CD4-positive, CD25-positive, alpha-beta regulatory T cell (primary cell): ENCODE measurements at regions not wholly inside any gene's neighbourhood (a gene's known extent, or its start where the extent isn't known, plus 50 kb on each side); places are given as distances from the start of the nearest gene placed in this dataset.

ENCODE experiments used
- ATAC-seq, 2 donors: fragments of 150-1000 bp; cut with Tn5 transposase; one replicate each; pipeline ENCODE4 v1.10.0; 2021; ENCODE audit warnings: low read depth in 2 of 2, moderate number of reproducible peaks in 2 of 2, moderate library complexity in 1 of 2
- DNase-seq, 3 donors: peaks; one replicate each; pipeline versions ENCODE4 v3.0.0 to v3.0.0-alpha.2; 2012 to 2022; ENCODE audit warnings: mixed read lengths in 1 of 3
- H3K27ac ChIP-seq: one replicate; pipeline ENCODE4 v1.7.0; 2013; ENCODE audit warnings: mild to moderate bottlenecking, low read length; ENCODE audit not compliant: insufficient read depth, poor library complexity, severe bottlenecking
- H3K27me3 ChIP-seq: one replicate; pipeline ENCODE4 v1.7.0; 2013; ENCODE audit warnings: low read length; ENCODE audit not compliant: control insufficient read depth, insufficient read depth
- H3K36me3 ChIP-seq: one replicate; pipeline ENCODE4 v1.7.0; 2013; ENCODE audit warnings: mild to moderate bottlenecking, low read length, moderate library complexity; ENCODE audit not compliant: control insufficient read depth, insufficient read depth
- H3K4me1 ChIP-seq: 2 replicates; pipeline ENCODE4 v1.7.0; 2013; ENCODE audit warnings: mild to moderate bottlenecking, low read length; ENCODE audit not compliant: insufficient read depth, control insufficient read depth, poor library complexity, severe bottlenecking
- H3K4me3 ChIP-seq: one replicate; pipeline ENCODE4 v1.7.0; 2013; ENCODE audit warnings: low read depth, mild to moderate bottlenecking, low read length, moderate library complexity
- H3K9me3 ChIP-seq, 2 experiments: 1 replicate in 1 of 2; 2 replicates in 1 of 2; pipeline ENCODE4 v1.7.0; 2013; ENCODE audit warnings: low read length in 2 of 2, mild to moderate bottlenecking in 1 of 2, moderate library complexity in 1 of 2; ENCODE audit not compliant: control insufficient read depth in 2 of 2
- H3K27ac Mint-ChIP-seq, 3 donors: one replicate each; pipeline ENCODE4 v1.8.0; 2020 to 2022; ENCODE audit warnings: mild to moderate bottlenecking in 3 of 3, mixed read lengths in 3 of 3, moderate library complexity in 2 of 3
- H3K27me3 Mint-ChIP-seq: one replicate; pipeline ENCODE4 v1.8.0; 2022; ENCODE audit warnings: mild to moderate bottlenecking, mixed read lengths
- H3K36me3 Mint-ChIP-seq: one replicate; pipeline ENCODE4 v1.8.0; 2020; ENCODE audit warnings: mixed read lengths
- H3K4me1 Mint-ChIP-seq, 4 donors: one replicate each; pipeline ENCODE4 v1.8.0; 2020 to 2022; ENCODE audit warnings: mixed read lengths in 4 of 4, mild to moderate bottlenecking in 1 of 4
- H3K4me3 Mint-ChIP-seq, 4 donors: one replicate each; pipeline ENCODE4 v1.8.0; 2020 to 2022; ENCODE audit warnings: mild to moderate bottlenecking in 4 of 4, mixed read lengths in 4 of 4, moderate library complexity in 3 of 4
- H3K9me3 Mint-ChIP-seq, 7 donors: one replicate each; pipeline ENCODE4 v1.8.0; 2020 to 2022; ENCODE audit warnings: mixed read lengths in 7 of 7, mild to moderate bottlenecking in 3 of 7, moderate library complexity in 2 of 7

GRCh38 chr1:36638268-36638667 lies 155.6 kb upstream of the CSF3R start:
- no peak overlapping the region for H3K4me3 ChIP-seq
- H3K4me1 Mint-ChIP-seq = no peaks in the 10 kb centered on the region
- no peak overlapping the region for H3K27ac Mint-ChIP-seq
- H3K27me3 Mint-ChIP-seq = peaks cover 19% of the 10 kb centered on the region
- H3K4me3 Mint-ChIP-seq = no peak overlapping the region
- ATAC-seq (no peak), DNase-seq (no peak)
- no peaks in the 10 kb centered on the region for H3K36me3 ChIP-seq
- no peak overlapping the region for H3K27ac ChIP-seq
- H3K9me3 ChIP-seq = no peaks in the 10 kb centered on the region
- peaks cover 0 to 3% (median 0%) of the 10 kb centered on the region in 7 donors for H3K9me3 Mint-ChIP-seq
- H3K4me1 ChIP-seq = no peaks in the 10 kb centered on the region
- no peaks in the 10 kb centered on the region for H3K36me3 Mint-ChIP-seq
- no peaks in the 10 kb centered on the region for H3K27me3 ChIP-seq

GRCh38 chr1:36636206-36636605 lies 153.5 kb upstream of the CSF3R start:
- Mint-ChIP-seq H3K4me1 (no peaks in the 10 kb centered on the region), H3K27me3 (peaks cover 19% of the 10 kb centered on the region), H3K4me3 (no peak overlapping the region), H3K36me3 (no peaks in the 10 kb centered on the region), H3K9me3 (peaks cover 0 to 3% (median 0%) of the 10 kb centered on the region in 7 donors), H3K27ac (no peak overlapping the region)
- Histone ChIP-seq H3K4me1 (no peaks in the 10 kb centered on the region), H3K9me3 (no peaks in the 10 kb centered on the region), H3K27me3 (no peaks in the 10 kb centered on the region), H3K27ac (no peak overlapping the region), H3K36me3 (no peaks in the 10 kb centered on the region), H3K4me3 (no peak overlapping the region)
- no peak for ATAC-seq
- DNase-seq = no peak

GRCh38 chr1:36635284-36635683 lies 152.6 kb upstream of the CSF3R start:
- H3K4me3 Mint-ChIP-seq = no peak overlapping the region
- Histone ChIP-seq H3K36me3 (no peaks in the 10 kb centered on the region), H3K4me1 (no peaks in the 10 kb centered on the region), H3K27ac (no peak overlapping the region), H3K27me3 (no peaks in the 10 kb centered on the region), H3K9me3 (no peaks in the 10 kb centered on the region), H3K4me3 (no peak overlapping the region)
- DNase-seq (no peak), ATAC-seq (no peak)
- H3K36me3 Mint-ChIP-seq = no peaks in the 10 kb centered on the region
- H3K27me3 Mint-ChIP-seq = peaks cover 19% of the 10 kb centered on the region
- peaks cover 0 to 3% (median 0%) of the 10 kb centered on the region in 7 donors for H3K9me3 Mint-ChIP-seq
- no peak overlapping the region for H3K27ac Mint-ChIP-seq
- no peaks in the 10 kb centered on the region for H3K4me1 Mint-ChIP-seq

- no peaks in the 10 kb centered on the region for H3K4me1 ChIP-seq
- H3K27me3 Mint-ChIP-seq = peaks cover 6% of the 10 kb centered on the region
- peaks cover 2% of the 10 kb centered on the region for H3K27me3 ChIP-seq
- no peak for DNase-seq
- no peak overlapping the region for H3K4me3 Mint-ChIP-seq
- H3K36me3 Mint-ChIP-seq = no peaks in the 10 kb centered on the region
- peaks cover 0 to 1% (median 0%) of the 10 kb centered on the region in 7 donors for H3K9me3 Mint-ChIP-seq
- H3K27ac Mint-ChIP-seq = no peak overlapping the region
- ATAC-seq = no peak
- H3K9me3 ChIP-seq = no peaks in the 10 kb centered on the region
- H3K36me3 ChIP-seq = no peaks in the 10 kb centered on the region
- H3K4me3 ChIP-seq = no peak overlapping the region
- H3K4me1 Mint-ChIP-seq = no peaks in the 10 kb centered on the region
- H3K27ac ChIP-seq = no peak overlapping the region
Measured at GRCh38 chr1:36628804-36629203, 146.1 kb upstream of the CSF3R start.

GRCh38 chr1:36626435-36626834 lies 143.7 kb upstream of the CSF3R start:
- no peak overlapping the region for H3K4me3 ChIP-seq
- DNase-seq (no peak), ATAC-seq (no peak)
- no peaks in the 10 kb centered on the region for H3K9me3 ChIP-seq
- Mint-ChIP-seq H3K9me3 (peaks cover 0 to 1% (median 0%) of the 10 kb centered on the region in 7 donors), H3K4me3 (no peak overlapping the region), H3K36me3 (no peaks in the 10 kb centered on the region), H3K27me3 (peaks cover 6% of the 10 kb centered on the region), H3K27ac (no peak overlapping the region), H3K4me1 (peaks cover 0 to 5% (median 0%) of the 10 kb centered on the region in 4 donors)
- peaks cover 2% of the 10 kb centered on the region for H3K27me3 ChIP-seq
- H3K36me3 ChIP-seq = no peaks in the 10 kb centered on the region
- no peak overlapping the region for H3K27ac ChIP-seq
- peaks cover 3% of the 10 kb centered on the region for H3K4me1 ChIP-seq

- peaks cover 0 to 1% (median 0%) of the 10 kb centered on the region in 7 donors for H3K9me3 Mint-ChIP-seq
- H3K4me3 Mint-ChIP-seq = no peak overlapping the region
- H3K27ac Mint-ChIP-seq = no peak overlapping the region
- no peaks in the 10 kb centered on the region for H3K9me3 ChIP-seq
- H3K4me3 ChIP-seq = no peak overlapping the region
- no peaks in the 10 kb centered on the region for H3K36me3 Mint-ChIP-seq
- H3K27ac ChIP-seq = no peak overlapping the region
- peaks cover 0 to 5% (median 0%) of the 10 kb centered on the region in 4 donors for H3K4me1 Mint-ChIP-seq
- no peaks in the 10 kb centered on the region for H3K36me3 ChIP-seq
- peaks cover 3% of the 10 kb centered on the region for H3K4me1 ChIP-seq
- ATAC-seq (no peak), DNase-seq (no peak)
- peaks cover 2% of the 10 kb centered on the region for H3K27me3 ChIP-seq
- H3K27me3 Mint-ChIP-seq = peaks cover 6% of the 10 kb centered on the region
Measured at GRCh38 chr1:36625935-36626310, 143.2 kb upstream of the CSF3R start.

- peaks cover 0 to 5% (median 0%) of the 10 kb centered on the region in 4 donors for H3K4me1 Mint-ChIP-seq
- peaks cover 0 to 1% (median 0%) of the 10 kb centered on the region in 7 donors for H3K9me3 Mint-ChIP-seq
- Histone ChIP-seq H3K4me3 (no peak overlapping the region), H3K9me3 (no peaks in the 10 kb centered on the region), H3K36me3 (no peaks in the 10 kb centered on the region), H3K27me3 (peaks cover 2% of the 10 kb centered on the region), H3K27ac (no peak overlapping the region), H3K4me1 (peaks cover 3% of the 10 kb centered on the region)
- no peaks in the 10 kb centered on the region for H3K36me3 Mint-ChIP-seq
- no peak overlapping the region for H3K27ac Mint-ChIP-seq
- DNase-seq = no peak
- peaks cover 6% of the 10 kb centered on the region for H3K27me3 Mint-ChIP-seq
- no peak for ATAC-seq
- no peak overlapping the region for H3K4me3 Mint-ChIP-seq
Measured at GRCh38 chr1:36625253-36625934, 142.7 kb upstream of the CSF3R start.

GRCh38 chr1:36624466-36624865 lies 141.8 kb upstream of the CSF3R start:
- Histone ChIP-seq H3K27me3 (peaks cover 2% of the 10 kb centered on the region), H3K9me3 (no peaks in the 10 kb centered on the region)
- no peak for ATAC-seq

More at GRCh38 chr1:36624466-36624865, 141.8 kb upstream of the CSF3R start:
- H3K27me3 Mint-ChIP-seq = peaks cover 6% of the 10 kb centered on the region
- H3K4me1 ChIP-seq = peaks cover 3% of the 10 kb centered on the region
- H3K36me3 ChIP-seq = no peaks in the 10 kb centered on the region
- H3K4me3 Mint-ChIP-seq = no peak overlapping the region
- H3K9me3 Mint-ChIP-seq = no peaks in the 10 kb centered on the region
- H3K4me1 Mint-ChIP-seq = peaks cover 0 to 5% (median 0%) of the 10 kb centered on the region in 4 donors
- H3K27ac Mint-ChIP-seq = no peak overlapping the region
- no peaks in the 10 kb centered on the region for H3K36me3 Mint-ChIP-seq
- no peak for DNase-seq
- H3K27ac ChIP-seq = no peak overlapping the region
- H3K4me3 ChIP-seq = no peak overlapping the region
